ENCODE measurements at regions not wholly inside any gene's neighbourhood (a gene's known extent, or its start where the extent isn't known, plus 50 kb on each side); places are given as distances from the start of the nearest gene placed in this dataset.

DNA sequence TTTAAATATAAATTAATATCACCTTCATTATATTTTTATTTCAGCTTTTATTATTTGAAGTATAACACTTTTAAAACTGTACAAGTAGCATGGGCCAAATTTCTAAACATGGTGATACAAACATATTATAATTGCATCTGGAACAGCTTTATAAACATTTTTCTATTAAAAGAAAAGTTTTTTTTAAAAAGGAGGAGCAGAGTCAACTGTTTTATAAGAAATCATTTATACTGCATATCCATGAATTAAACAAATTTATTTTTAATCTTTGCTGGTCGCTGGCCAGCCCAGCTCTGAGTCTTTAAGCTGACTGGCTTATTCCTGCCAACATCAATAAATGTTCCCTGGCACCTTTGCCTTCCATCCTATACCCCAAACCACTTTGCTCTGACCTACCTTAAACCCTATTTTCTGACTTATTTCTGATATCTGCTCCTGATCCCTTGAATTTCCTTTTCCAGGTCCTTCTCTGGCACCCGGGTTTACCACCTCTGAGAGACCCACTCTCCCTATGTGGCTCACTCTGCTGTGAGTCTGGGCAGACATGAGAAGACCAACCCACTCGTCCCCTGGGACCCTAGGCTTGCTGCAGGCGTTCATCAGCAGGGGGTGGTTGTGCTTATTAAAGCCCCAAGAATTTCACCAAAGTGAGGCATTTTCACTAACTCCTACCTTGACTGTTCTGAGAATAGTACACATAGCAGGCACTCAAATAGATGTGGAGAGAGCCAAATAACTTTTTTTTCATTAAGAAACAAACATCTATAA is 220.3 kb downstream of the KLF12 start:
- Histone ChIP-seq H3K9me3 (ENCODE audit: control insufficient read depth, insufficient read depth, low read length) (no peaks in the 10 kb centered on the region), H2AK9ac (replicated peaks; ENCODE audit: low read depth, low read length, poor library complexity) (no peak overlapping the region), H3K14ac (replicated peaks; ENCODE audit: low read depth, low read length) (no peak overlapping the region; the same call in 1 of the 2 replicates), H2BK5ac (ENCODE audit: low read depth, low read length, poor library complexity, severe bottlenecking) (no peak overlapping the region), H3K4ac (ENCODE audit: low read depth, low read length) (no peak overlapping the region; the same call in 1 of the 2 replicates), H4K5ac (ENCODE audit: low read depth, low read length) (no peak overlapping the region), H3K36me3 (ENCODE audit: control insufficient read depth, insufficient read depth, low read length) (no peaks in the 10 kb centered on the region), H3K4me1 (ENCODE audit: control insufficient read depth, insufficient read depth, low read length) (peaks cover 8% of the 10 kb centered on the region), H2BK15ac (ENCODE audit: low read depth, low read length) (no peak overlapping the region), H2AK5ac (ENCODE audit: low read depth, low read length) (no peak overlapping the region), H3K9ac (ENCODE audit: low read depth, low read length) (no peak overlapping the region), H4K20me1 (ENCODE audit: insufficient read depth, low read length) (peaks cover 14% of the 10 kb centered on the region; the same call in 1 of the 2 replicates), H4K8ac (ENCODE audit: low read depth in 2 of 2, low read length in 2 of 2) (no peak overlapping the region), H3K27me3 (ENCODE audit: control insufficient read depth, insufficient read depth, low read length) (no peaks in the 10 kb centered on the region), H2AFZ (replicated peaks; ENCODE audit: low read length, poor library complexity) (no peak overlapping the region), H3K4me2 (ENCODE audit: low read depth, low read length) (no peak overlapping the region), H4K91ac (ENCODE audit: insufficient read depth, low read depth, low read length) (no peak overlapping the region), H3K27ac (ENCODE audit: insufficient read depth, low read length) (no peak overlapping the region), H3K79me1 (ENCODE audit: low read depth in 1 of 2, low read length in 2 of 2) (peaks cover 18 to 40% of the 10 kb centered on the region in 2 experiments), H3K23ac (ENCODE audit: low read depth, low read length) (no peak overlapping the region), H3K4me3 (ENCODE audit: insufficient read depth, low read depth, low read length) (no peak overlapping the region), H3K56ac (ENCODE audit: extremely low read depth, insufficient read depth, low read length) (no peak overlapping the region), H3K9me1 (ENCODE audit: insufficient read depth, low read length) (peaks cover 10% of the 10 kb centered on the region), H2BK120ac (ENCODE audit: low read depth, low read length) (no peak overlapping the region), H2BK20ac (ENCODE audit: low read depth, low read length) (no peak overlapping the region), H3K18ac (ENCODE audit: low read depth, low read length) (no peak overlapping the region)
- dilution Hi-C loops (cut with HindIII; ENCODE audit: low sequenced_read_pairs, unreplicated experiment), result no loop called here
- TF ChIP-seq MAZ (IDR thresholded peaks at IDR 0.05; ENCODE audit: borderline replicate concordance, low read depth, low read length), result no peak
- no peak for TF ChIP-seq CEBPB (IDR thresholded peaks at IDR 0.05; ENCODE audit: low read depth, low read length)
- no peak for TF ChIP-seq POLR2A (IDR thresholded peaks at IDR 0.05; ENCODE audit: low read depth, low read length)
- ChIA-PET CTCF (no interaction called here), POLR2A (ENCODE audit: unreplicated experiment) (no interaction called here)
- BruUV-seq (replicated peaks), result no TSS peak
- ATAC-seq (ENCODE audit: low read depth) (no peak), DNase-seq (no peak)
- no CpG with 5 or more reads among the region's 4 CpGs for WGBS, 2 experiments (ENCODE audit: extremely low coverage in 2 of 2, insufficient read length in 1 of 2)
- intact Hi-C loops (cut with micrococcal nuclease), result no loop called here
- in situ Hi-C loops (cut with MboI; ENCODE audit: low sequenced_read_pairs), result no loop called here
